IMR-90 (cell line): ENCODE measurements at regions not wholly inside any gene's neighbourhood (a gene's known extent, or its start where the extent isn't known, plus 50 kb on each side); places are given as distances from the start of the nearest gene placed in this dataset.

Experiments used
- ATAC-seq: fragments of 200-7000 bp; cut with Tn5 transposase; 2 replicates; pipeline ENCODE4 v1.9.1; 2020; ENCODE audit warnings: low read depth, mild to moderate bottlenecking, moderate library complexity
- BruUV-seq: library from RNA; stranded (reverse); fragments of 400-500 nt; replicated peaks from 2 replicates; lab custom pipeline; 2021; lab: Mats Ljungman, UMichigan
- CTCF ChIA-PET: fragments of 300-600 bp; formaldehyde crosslinking; extraction: SDS; loops from one replicate; lab custom pipeline; 2021; ENCODE audit warnings: antibody characterized with exemption; lab: Yijun Ruan, JAX
- POLR2A ChIA-PET: fragments of 300-600 bp; sonication (Branson Sonifier 250); formaldehyde crosslinking; loops from one replicate; lab custom pipeline; 2022; ENCODE audit warnings: antibody characterized with exemption; ENCODE audit not compliant: unreplicated experiment; lab: Charles Lee
- DNase-seq: peaks from one replicate; pipeline ENCODE4 v3.0.0; 2013
- H2AFZ ChIP-seq: replicated peaks from 2 replicates; pipeline ENCODE3; 2013; ENCODE audit warnings: low read length, mild to moderate bottlenecking; ENCODE audit not compliant: poor library complexity
- H2AK5ac ChIP-seq: 2 replicates; pipeline ENCODE4 v1.6.1; 2013; ENCODE audit warnings: low read depth, low read length, inconsistent platforms
- H2AK9ac ChIP-seq: replicated peaks from 2 replicates; pipeline ENCODE3; 2013; ENCODE audit warnings: mild to moderate bottlenecking, low read depth, low read length, moderate library complexity; ENCODE audit not compliant: poor library complexity
- H2BK120ac ChIP-seq: 2 replicates; pipeline ENCODE4 v1.6.1; 2013; ENCODE audit warnings: low read depth, low read length, inconsistent platforms
- H2BK15ac ChIP-seq: 3 replicates; pipeline ENCODE4 v1.6.1; 2013; ENCODE audit warnings: low read depth, low read length, inconsistent platforms
- H2BK20ac ChIP-seq: 2 replicates; pipeline ENCODE4 v1.6.1; 2013; ENCODE audit warnings: low read depth, mild to moderate bottlenecking, inconsistent platforms, low read length, moderate library complexity
- H2BK5ac ChIP-seq: 2 replicates; pipeline ENCODE4 v1.6.1; 2013; ENCODE audit warnings: mild to moderate bottlenecking, low read depth, low read length, inconsistent platforms; ENCODE audit not compliant: poor library complexity, severe bottlenecking
- H3K14ac ChIP-seq: replicated peaks from 2 replicates; pipeline ENCODE4 v1.6.1; 2013; ENCODE audit warnings: low read depth, low read length, inconsistent platforms
- H3K18ac ChIP-seq: 2 replicates; pipeline ENCODE4 v1.6.1; 2013; ENCODE audit warnings: low read depth, low read length, control low read depth
- H3K23ac ChIP-seq: 2 replicates; pipeline ENCODE4 v1.6.1; 2013; ENCODE audit warnings: low read depth, low read length, inconsistent platforms
- H3K27ac ChIP-seq: 2 replicates; pipeline ENCODE4 v1.5.1; 2013; ENCODE audit warnings: mild to moderate bottlenecking, control low read depth, low read length; ENCODE audit not compliant: insufficient read depth
- H3K27me3 ChIP-seq: 2 replicates; pipeline ENCODE4 v1.6.1; 2013; ENCODE audit warnings: low read length; ENCODE audit not compliant: control insufficient read depth, insufficient read depth
- H3K36me3 ChIP-seq: 2 replicates; pipeline ENCODE4 v1.6.1; 2013; ENCODE audit warnings: low read length, mixed read lengths; ENCODE audit not compliant: control insufficient read depth, insufficient read depth
- H3K4ac ChIP-seq: 2 replicates; pipeline ENCODE4 v1.6.1; 2013; ENCODE audit warnings: low read depth, low read length, inconsistent platforms
- H3K4me1 ChIP-seq: 2 replicates; pipeline ENCODE4 v1.6.1; 2013; ENCODE audit warnings: low read length, mixed read lengths; ENCODE audit not compliant: control insufficient read depth, insufficient read depth
- H3K4me2 ChIP-seq: 2 replicates; pipeline ENCODE4 v1.6.1; 2013; ENCODE audit warnings: low read depth, mild to moderate bottlenecking, control low read depth, low read length, moderate library complexity
- H3K4me3 ChIP-seq: 2 replicates; pipeline ENCODE4 v1.5.1; 2013; ENCODE audit warnings: low read depth, mild to moderate bottlenecking, control low read depth, low read length, moderate library complexity; ENCODE audit not compliant: insufficient read depth
- H3K56ac ChIP-seq: 2 replicates; pipeline ENCODE4 v1.6.1; 2013; ENCODE audit warnings: low read length, inconsistent platforms; ENCODE audit not compliant: insufficient read depth; ENCODE audit errors: extremely low read depth
- H3K79me1 ChIP-seq, 2 experiments: 2 replicates each; pipeline ENCODE4 v1.6.1; 2013; ENCODE audit warnings: low read length in 2 of 2, inconsistent platforms in 1 of 2, low read depth in 1 of 2
- H3K9ac ChIP-seq: 2 replicates; pipeline ENCODE4 v1.6.1; 2013; ENCODE audit warnings: low read depth, low read length, control low read depth
- H3K9me1 ChIP-seq: 2 replicates; pipeline ENCODE4 v1.6.1; 2013; ENCODE audit warnings: low read length, inconsistent platforms; ENCODE audit not compliant: insufficient read depth
- H3K9me3 ChIP-seq: 2 replicates; pipeline ENCODE4 v1.6.1; 2013; ENCODE audit warnings: low read length; ENCODE audit not compliant: control insufficient read depth, insufficient read depth
- H4K20me1 ChIP-seq: 2 replicates; pipeline ENCODE4 v1.6.1; 2013; ENCODE audit warnings: low read length, inconsistent platforms; ENCODE audit not compliant: insufficient read depth
- H4K5ac ChIP-seq: 2 replicates; pipeline ENCODE4 v1.6.1; 2013; ENCODE audit warnings: mild to moderate bottlenecking, low read depth, low read length, control low read depth
- H4K8ac ChIP-seq, 2 experiments: 2 replicates each; pipeline ENCODE4 v1.6.1; 2013; ENCODE audit warnings: low read depth in 2 of 2, low read length in 2 of 2, control low read depth in 1 of 2, inconsistent platforms in 1 of 2
- H4K91ac ChIP-seq: 2 replicates; pipeline ENCODE4 v1.6.1; 2013; ENCODE audit warnings: low read depth, low read length, inconsistent platforms; ENCODE audit not compliant: insufficient read depth
- FOS ChIP-seq: fragments of 150-350 bp; IDR thresholded peaks from 2 replicates; pipeline ENCODE4 v1.6.1; 2016; ENCODE audit warnings: low read depth, low read length
- USF2 ChIP-seq: fragments of 150-350 bp; IDR thresholded peaks from 2 replicates; pipeline ENCODE4 v1.6.1; 2017; ENCODE audit warnings: mild to moderate bottlenecking, antibody characterized with exemption, low read length, low read depth
- WGBS, 2 experiments: methylation state at CpG; one replicate each; pipeline versions ENCODE4 v1.1.5 to v1.1.7; 2013; ENCODE audit warnings: missing lambda C conversion rate in 2 of 2; ENCODE audit not compliant: insufficient read length in 1 of 2; ENCODE audit errors: extremely low coverage in 2 of 2; 5-methylcytosine and 5-hydroxymethylcytosine counted together
- dilution Hi-C: fragments of 300-500 bp; cut with HindIII; formaldehyde crosslinking; loops from one replicate; pipeline ENCODE4 v1.14.3; 2018; ENCODE audit warnings: low sequenced_read_pairs; ENCODE audit not compliant: unreplicated experiment
- in situ Hi-C: fragments of 300-500 bp; cut with MboI; formaldehyde crosslinking; loops from 3 replicates; pipeline ENCODE4 v1.14.3; 2019; ENCODE audit warnings: low sequenced_read_pairs, inconsistent platforms, mixed read lengths
- intact Hi-C: fragments of 100-400 bp; cut with micrococcal nuclease; formaldehyde crosslinking; loops from 2 replicates; pipeline ENCODE4 v1.10.0; 2022

- peak overlapping the region; percentile 53 for H2BK120ac ChIP-seq
- H3K23ac ChIP-seq, result 0 out of 2 replicates have a peak overlapping the region, but pooled peaks have one; percentile 0
- peak; percentile 19; the same call in 1 of the 2 replicates for ATAC-seq
- intact Hi-C loops, result loop anchor here (10.0 kb wide), 1 partner anchor 105 kb away; no protein-coding TSS in a partner anchor
- H3K4me2 ChIP-seq, result peak overlapping the region; percentile 29; the same call in 1 of the 2 replicates
- CTCF ChIA-PET, result interaction anchor here (1.0 kb wide), 1 partner anchor 134 kb away, joined by 4 read pairs; no protein-coding TSS in a partner anchor
- no peak overlapping the region for H3K27ac ChIP-seq
- H2AK9ac ChIP-seq, result no peak overlapping the region
- peak; percentile 59 for DNase-seq
- no peaks in the 10 kb centered on the region for H3K9me3 ChIP-seq
- H2BK15ac ChIP-seq, result peak overlapping the region; percentile 82; the same call in 1 of the 3 replicates
- H4K91ac ChIP-seq, result peak overlapping the region; percentile 39; the same call in 1 of the 2 replicates
- H3K4me1 ChIP-seq, result peaks cover 22% of the 10 kb centered on the region
- H3K36me3 ChIP-seq, result no peaks in the 10 kb centered on the region
- H3K27me3 ChIP-seq, result no peaks in the 10 kb centered on the region
- no peak overlapping the region for H2AFZ ChIP-seq
- no peak overlapping the region for H3K4me3 ChIP-seq
- peak overlapping the region; percentile 47; the same call in 1 of the 2 replicates for H2AK5ac ChIP-seq
- POLR2A ChIA-PET, result interaction anchor here (0.6 to 0.8 kb wide), 2 partner anchors 155 to 629 kb away, joined by 3 to 7 read pairs; no protein-coding TSS in a partner anchor
- WGBS, 2 experiments, result no CpG with 5 or more reads among the region's 5 CpGs
- peak overlapping the region; percentile 65; the same call in 1 of the 2 replicates for H4K5ac ChIP-seq
- peak overlapping the region; percentile 34 for H3K4ac ChIP-seq
- peak overlapping the region; percentile 49; the same call in 1 of the 2 replicates for H3K14ac ChIP-seq
- dilution Hi-C loops, result no loop called here
- peak overlapping the region; percentile 71; the same call in 1 of the 2 replicates for H3K18ac ChIP-seq
- H2BK20ac ChIP-seq, result peak overlapping the region; percentile 3; the same call in 1 of the 2 replicates
- H3K79me1 ChIP-seq, result 0 out of 4 replicates have a peak, but pooled peaks cover 0 to 3% of the 10 kb centered on the region in 2 experiments
- H3K9ac ChIP-seq, result no peak overlapping the region
- in situ Hi-C loops, result loop anchor here (10.0 kb wide), 1 partner anchor 155 kb away; the partner anchor contains the start of gene TPM1
- no peaks in the 10 kb centered on the region for H4K20me1 ChIP-seq
- no peak overlapping the region for H3K56ac ChIP-seq
- H4K8ac ChIP-seq, result peak overlapping the region in 1 of 2 experiments; percentile 33; a peak in 1 of 4 replicates
- no TSS peak for BruUV-seq
- H2BK5ac ChIP-seq, result peak overlapping the region; percentile 18
- peaks cover 14% of the 10 kb centered on the region for H3K9me1 ChIP-seq
- TF ChIP-seq FOS (no peak), USF2 (peak; percentile 26; the same call in 1 of the 2 replicates)
Measured at GRCh38 chr15:62889734-62890505, 152.6 kb upstream of the TPM1 start.
